KMS-11 (cell line): ENCODE measurements at regions not wholly inside any gene's neighbourhood (a gene's known extent, or its start where the extent isn't known, plus 50 kb on each side); places are given as distances from the start of the nearest gene placed in this dataset.
"Not testable (repeated sequence)": the region's sequence is repeated elsewhere in the genome, so short reads cannot be mapped to it uniquely, and the experiment has no call there.

ENCODE experiments used
- H2AFZ ChIP-seq: fragments of 200-600 bp; sonication (generic); 2 replicates; pipeline ENCODE4 v1.6.1; 2016; ENCODE audit warnings: antibody characterized with exemption, mixed run types, low read depth
- H3K27ac ChIP-seq: fragments of 200-600 bp; sonication (generic); 2 replicates; pipeline ENCODE4 v1.6.1; 2016; ENCODE audit warnings: mild to moderate bottlenecking, mixed run types
- H3K27me3 ChIP-seq: fragments of 200-600 bp; sonication (generic); 2 replicates; pipeline ENCODE4 v1.6.1; 2017; ENCODE audit warnings: mild to moderate bottlenecking, low read depth, mixed run types, moderate library complexity; ENCODE audit not compliant: insufficient read depth
- H3K36me3 ChIP-seq: fragments of 200-600 bp; sonication (generic); 2 replicates; pipeline ENCODE4 v1.6.1; 2017; ENCODE audit warnings: mild to moderate bottlenecking, mixed run types; ENCODE audit not compliant: insufficient read depth
- H3K4me1 ChIP-seq: fragments of 200-600 bp; sonication (generic); 2 replicates; pipeline ENCODE4 v1.6.1; 2016; ENCODE audit warnings: mild to moderate bottlenecking, low read depth, mixed run types; ENCODE audit not compliant: poor library complexity, severe bottlenecking
- H3K4me2 ChIP-seq: fragments of 200-600 bp; sonication (generic); 2 replicates; pipeline ENCODE4 v1.7.0; 2016; ENCODE audit warnings: mild to moderate bottlenecking, mixed run types
- H3K4me3 ChIP-seq: fragments of 200-600 bp; sonication (generic); IDR thresholded peaks from 2 replicates; pipeline ENCODE4 v1.6.1; 2017; ENCODE audit warnings: low read depth, low read length, mixed read lengths; ENCODE audit not compliant: insufficient read depth
- H3K79me2 ChIP-seq: fragments of 200-600 bp; sonication (generic); 2 replicates; pipeline ENCODE4 v1.6.1; 2016; ENCODE audit warnings: low read depth, mixed run types; ENCODE audit not compliant: insufficient read depth
- H3K9ac ChIP-seq: fragments of 200-600 bp; sonication (generic); 2 replicates; pipeline ENCODE4 v1.6.1; 2016; ENCODE audit warnings: mild to moderate bottlenecking, mixed run types
- H4K20me1 ChIP-seq: fragments of 200-600 bp; sonication (generic); 2 replicates; pipeline ENCODE4 v1.6.1; 2016; ENCODE audit warnings: mild to moderate bottlenecking, mixed run types; ENCODE audit not compliant: insufficient read depth
- CTCF ChIP-seq: fragments of 200-600 bp; sonication (generic); conservative IDR thresholded peaks from 2 replicates; pipeline ENCODE4 v1.6.1; 2017; ENCODE audit warnings: low read depth, mild to moderate bottlenecking, antibody characterized with exemption, low read length, moderate library complexity, mixed read lengths

- Histone ChIP-seq H3K36me3 (no peaks in the 10 kb centered on the region), H3K27ac (no peak overlapping the region), H3K4me2 (no peak overlapping the region), H3K9ac (no peak overlapping the region), H3K27me3 (no peaks in the 10 kb centered on the region), H2AFZ (no peak overlapping the region), H3K79me2 (no peaks in the 10 kb centered on the region), H3K4me3 (no peak overlapping the region), H4K20me1 (no peaks in the 10 kb centered on the region), H3K4me1 (no peaks in the 10 kb centered on the region)
- no peak for TF ChIP-seq CTCF
Observed at GRCh38 chr5:125987677-125988255, 435.4 kb upstream of the GRAMD2B start.

GRCh38 chr5:125992050-125992449, 431.2 kb upstream of the GRAMD2B start:
- Histone ChIP-seq H3K27ac (no peak overlapping the region), H4K20me1 (no peaks in the 10 kb centered on the region), H3K27me3 (no peaks in the 10 kb centered on the region), H3K9ac (no peak overlapping the region), H2AFZ (no peak overlapping the region), H3K4me3 (no peak overlapping the region), H3K79me2 (no peaks in the 10 kb centered on the region), H3K4me1 (no peaks in the 10 kb centered on the region), H3K4me2 (no peak overlapping the region), H3K36me3 (no peaks in the 10 kb centered on the region)
- no peak for TF ChIP-seq CTCF

- not testable (repeated sequence) for H3K27ac ChIP-seq, H3K4me2 ChIP-seq, H3K36me3 ChIP-seq, H2AFZ ChIP-seq, H3K79me2 ChIP-seq, H3K4me1 ChIP-seq, H4K20me1 ChIP-seq, H3K4me3 ChIP-seq, H3K27me3 ChIP-seq, H3K9ac ChIP-seq
Observed at GRCh38 chr5:125999271-126000030, 423.8 kb upstream of the GRAMD2B start.

GRCh38 chr5:126000507-126000906, 422.7 kb upstream of the GRAMD2B start:
- TF ChIP-seq CTCF = no peak
- no peaks in the 10 kb centered on the region for H3K36me3 ChIP-seq

More at GRCh38 chr5:126000507-126000906, 422.7 kb upstream of the GRAMD2B start:
- Histone ChIP-seq H3K79me2 (no peaks in the 10 kb centered on the region), H3K4me1 (no peaks in the 10 kb centered on the region), H3K27me3 (no peaks in the 10 kb centered on the region), H3K4me3 (no peak overlapping the region), H2AFZ (no peak overlapping the region), H4K20me1 (no peaks in the 10 kb centered on the region), H3K27ac (no peak overlapping the region), H3K4me2 (no peak overlapping the region), H3K9ac (no peak overlapping the region)
